Heart left ventricle (tissue), 13 donors: ENCODE measurements at regions not wholly inside any gene's neighbourhood (a gene's known extent, or its start where the extent isn't known, plus 50 kb on each side); places are given as distances from the start of the nearest gene placed in this dataset.

ENCODE experiments used
- POLR2A ChIP-seq, 2 donors: fragments of 450-650 bp; IDR thresholded peaks; one replicate each; pipeline ENCODE4 v1.6.1; 2017; ENCODE audit warnings: antibody characterized with exemption in 2 of 2, mild to moderate bottlenecking in 2 of 2, moderate library complexity in 2 of 2
- TF ChIP-seq, protein P1 (sequence below), 12 donors: fragments of 200-600 bp; sonication (generic) in 4 of 12; IDR thresholded peaks; one replicate each; pipeline versions ENCODE4 v1.5.0 to v1.8.0; 2018 to 2022; ENCODE audit warnings: antibody characterized with exemption in 12 of 12, mild to moderate bottlenecking in 5 of 12
- donor health status: ischemic (EF 13 %, LVEDD 7.1; RV severe dilation, severe dysfunction).
- donor health status: DM: no; HTN: yes; CAD: no.
- donor health status: DM: no; HTN: no; CAD: no.
- donor health status: ischemic (EF 25% LVEDD 6.9; RV normal size, moderate dysfunction).
- donor health status: ischemic (EF 25% LVEDD 5.7; RV mildly dilated, moderate dysfunction).
- donor health status: ischemic (EF 35%, LVEDD 5.7; RV mildly dilated, moderate dysfunction).
- donor health status: nonischemic (EF 11% LVEDD 7.7; RV severe dilation, severe dysfunction).
- donor health status: DM: yes; HTN: yes; CAD: no.
- donor health status: PGD.
- donor health status: ischemic (EF 29% LVEDD 5.4; RV normal size, mild dysfunction).
- donor health status: nonischemic (EF 23%, LVEDD 6.1; RV moderate dilation, normal function).

GRCh38 chr5:158534203-158534602 is 565.5 kb downstream of the EBF1 start:
- TF ChIP-seq POLR2A (IDR thresholded peaks at IDR 0.05): no peak
- TF ChIP-seq, protein P1, sequence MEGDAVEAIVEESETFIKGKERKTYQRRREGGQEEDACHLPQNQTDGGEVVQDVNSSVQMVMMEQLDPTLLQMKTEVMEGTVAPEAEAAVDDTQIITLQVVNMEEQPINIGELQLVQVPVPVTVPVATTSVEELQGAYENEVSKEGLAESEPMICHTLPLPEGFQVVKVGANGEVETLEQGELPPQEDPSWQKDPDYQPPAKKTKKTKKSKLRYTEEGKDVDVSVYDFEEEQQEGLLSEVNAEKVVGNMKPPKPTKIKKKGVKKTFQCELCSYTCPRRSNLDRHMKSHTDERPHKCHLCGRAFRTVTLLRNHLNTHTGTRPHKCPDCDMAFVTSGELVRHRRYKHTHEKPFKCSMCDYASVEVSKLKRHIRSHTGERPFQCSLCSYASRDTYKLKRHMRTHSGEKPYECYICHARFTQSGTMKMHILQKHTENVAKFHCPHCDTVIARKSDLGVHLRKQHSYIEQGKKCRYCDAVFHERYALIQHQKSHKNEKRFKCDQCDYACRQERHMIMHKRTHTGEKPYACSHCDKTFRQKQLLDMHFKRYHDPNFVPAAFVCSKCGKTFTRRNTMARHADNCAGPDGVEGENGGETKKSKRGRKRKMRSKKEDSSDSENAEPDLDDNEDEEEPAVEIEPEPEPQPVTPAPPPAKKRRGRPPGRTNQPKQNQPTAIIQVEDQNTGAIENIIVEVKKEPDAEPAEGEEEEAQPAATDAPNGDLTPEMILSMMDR (IDR thresholded peaks at IDR 0.05): no peak
